ENCODE measurements at regions not wholly inside any gene's neighbourhood (a gene's known extent, or its start where the extent isn't known, plus 50 kb on each side); places are given as distances from the start of the nearest gene placed in this dataset.
A peak's percentile ranks its signal among the peaks of the same experiment; 100 is the strongest.

DNA sequence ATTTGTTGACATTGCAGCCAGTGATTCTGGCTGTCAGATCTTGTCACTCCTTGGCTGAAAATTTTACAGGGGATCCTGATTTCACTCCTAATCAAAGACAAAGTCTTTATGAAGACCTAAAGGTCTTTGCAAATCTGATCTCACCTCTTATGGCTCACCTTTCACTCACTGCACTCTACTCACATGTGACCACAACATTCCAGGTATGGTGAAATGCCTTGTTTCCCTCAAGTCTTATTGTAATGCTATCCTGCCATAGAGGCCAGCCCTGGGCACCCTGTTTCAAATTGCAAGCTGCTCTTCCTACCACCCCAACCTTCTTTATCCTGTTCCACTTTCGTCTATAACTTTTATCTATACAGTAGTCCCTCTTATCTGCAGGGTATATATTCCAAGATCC is 200.1 kb downstream of the NDFIP2 start:
- no peak for DNase-seq

- DNase-seq = no peak
Measured at GRCh38 chr13:79680485-79680884, 199.5 kb downstream of the NDFIP2 start.

- DNase-seq = peak; percentile 8
Measured at GRCh38 chr13:79679334-79679733, 198.4 kb downstream of the NDFIP2 start.

GRCh38 chr13:79678100-79678499 is 197.1 kb downstream of the NDFIP2 start:
- no peak for DNase-seq

DNA sequence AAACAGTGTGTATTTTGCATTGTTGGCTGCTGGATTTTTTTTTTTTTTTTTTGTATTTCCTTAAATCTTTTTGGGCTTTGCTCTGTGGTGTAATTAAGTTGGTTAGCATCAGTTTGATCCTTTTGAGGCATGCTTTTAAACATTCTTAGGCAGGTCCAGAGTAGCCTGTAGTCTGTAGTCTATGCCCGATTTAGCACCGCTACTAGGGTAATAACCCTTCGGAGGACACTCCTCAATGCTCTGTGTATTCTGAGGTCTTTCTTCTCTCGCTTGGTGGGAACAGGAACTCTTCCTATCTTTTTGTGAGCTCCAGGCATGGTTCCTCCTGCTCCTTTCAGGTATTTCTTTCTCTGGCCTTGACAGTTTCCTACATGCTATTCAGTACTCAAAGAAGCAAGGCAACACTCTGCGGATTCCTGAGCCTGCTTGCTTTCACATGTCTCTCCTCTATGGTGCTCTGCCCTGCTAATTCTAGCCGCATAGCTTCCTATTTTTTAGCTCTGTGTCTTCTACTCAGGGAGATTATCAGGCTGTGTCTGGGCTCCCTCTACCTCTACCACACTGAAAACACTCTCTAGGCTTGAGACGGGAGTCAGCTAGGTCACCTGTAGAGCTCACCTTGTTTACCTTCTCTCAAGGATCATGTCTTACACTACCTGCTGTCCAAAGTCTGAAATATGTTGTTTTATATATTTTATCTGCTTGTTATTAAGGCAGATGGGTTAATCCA is 195.1 kb downstream of the NDFIP2 start:
- no peak for DNase-seq

DNA sequence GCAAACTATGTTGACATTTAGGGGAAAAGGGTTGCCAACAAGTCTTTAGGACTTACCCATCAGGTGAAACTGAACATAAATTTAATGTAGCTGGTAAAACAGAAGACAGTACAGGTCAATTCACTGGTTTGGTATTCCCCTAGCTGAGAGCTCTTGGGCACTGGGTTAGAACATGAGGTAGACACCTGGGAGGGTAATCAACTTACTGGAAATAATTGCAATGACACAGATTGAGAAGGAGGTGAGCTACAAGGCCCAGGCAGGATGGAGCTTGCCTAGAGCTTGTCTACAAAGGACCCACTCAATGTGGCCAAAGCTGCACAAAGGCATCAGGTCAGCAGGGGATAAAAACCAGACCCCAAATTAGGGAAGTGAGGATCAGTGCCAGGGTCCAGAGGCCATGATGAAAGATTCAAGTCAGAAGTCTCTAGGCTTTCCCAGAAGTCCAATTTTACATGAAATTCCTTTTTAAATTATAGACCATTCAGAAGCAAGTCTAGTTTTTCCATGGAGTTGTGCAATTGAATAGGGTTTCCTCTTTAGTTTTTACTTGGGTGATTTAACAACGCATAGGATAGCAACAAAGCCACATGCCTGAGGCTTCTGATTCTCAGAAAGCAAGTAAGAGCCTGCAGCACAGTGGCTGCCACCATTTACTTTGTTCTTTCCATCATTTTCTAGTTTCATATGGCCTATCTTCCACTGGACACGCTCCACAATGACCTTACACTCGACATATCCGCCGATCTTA is 194.0 kb downstream of the NDFIP2 start:
- no peak for DNase-seq

DNA sequence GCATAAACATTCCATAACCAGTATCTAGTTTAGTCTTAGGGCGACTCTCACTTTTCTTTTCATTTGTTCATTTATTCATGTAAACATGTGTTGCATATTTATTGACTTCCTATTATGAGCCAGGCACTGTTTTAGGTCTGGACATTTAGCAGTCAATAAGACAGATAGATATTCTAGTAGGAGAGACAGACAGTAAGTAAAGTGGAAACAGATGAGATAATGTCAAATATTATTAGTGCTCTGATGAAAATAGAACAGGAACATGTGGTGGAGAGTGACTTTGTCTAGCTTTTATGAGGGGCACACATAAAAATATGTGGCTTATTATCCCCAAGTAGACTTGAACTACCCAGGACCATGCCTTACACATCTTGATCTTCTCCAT is 193.0 kb downstream of the NDFIP2 start:
- no peak for DNase-seq

DNA sequence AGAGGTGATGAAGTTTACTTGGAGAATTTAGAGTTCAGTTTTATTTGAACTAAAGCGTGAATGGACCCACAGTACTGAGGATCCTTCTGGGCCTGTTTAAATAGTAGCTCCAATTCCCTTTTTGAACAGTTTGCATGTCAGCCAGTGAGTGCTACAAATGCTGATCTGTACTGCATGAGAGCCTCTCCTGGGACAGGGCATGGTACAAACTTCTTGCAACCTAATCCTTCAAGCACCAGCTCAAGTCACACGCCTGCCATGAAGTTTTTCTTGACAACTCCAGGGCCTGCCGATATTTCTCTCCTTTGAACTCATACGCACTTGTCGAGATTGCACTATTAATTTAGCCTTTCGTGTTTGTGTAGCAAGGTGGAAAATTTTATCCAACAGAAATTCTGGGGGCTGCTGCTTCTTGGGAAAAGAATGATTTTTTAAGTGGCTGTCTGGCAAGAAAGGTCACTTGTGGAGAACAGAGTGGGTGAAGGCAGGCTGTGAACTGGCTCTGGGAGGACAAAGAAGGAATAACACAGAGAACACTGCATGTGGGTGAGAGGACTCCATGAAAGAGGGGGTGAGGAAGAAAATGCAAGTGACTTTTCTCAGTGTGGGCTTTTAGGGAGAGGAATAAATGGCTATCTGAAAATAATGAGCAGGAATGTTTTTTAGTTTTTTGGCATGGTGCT is 192.5 kb downstream of the NDFIP2 start:
- DNase-seq = no peak

DNA sequence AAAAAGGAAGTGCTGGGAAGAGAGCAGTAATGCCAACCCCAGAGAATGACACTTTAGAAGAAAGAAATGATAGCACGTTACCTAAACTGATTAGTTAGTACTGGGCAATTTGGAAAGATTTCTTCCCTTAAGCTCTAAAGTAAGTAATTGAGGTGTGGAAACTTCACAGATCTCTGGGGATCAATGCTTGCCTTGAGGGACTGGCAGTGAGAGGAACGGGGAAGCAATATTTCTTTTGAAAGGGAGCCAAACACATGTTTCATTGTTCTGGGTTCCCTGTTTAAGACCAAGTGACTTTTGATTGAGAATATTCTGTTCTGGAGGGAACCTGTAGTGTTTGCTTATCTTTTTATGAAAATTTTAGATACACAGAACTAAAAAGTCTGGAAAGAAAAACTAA is 190.5 kb downstream of the NDFIP2 start:
- no peak for DNase-seq

GRCh38 chr13:79668201-79668752 is 187.3 kb downstream of the NDFIP2 start:
- no peak for DNase-seq

DNA sequence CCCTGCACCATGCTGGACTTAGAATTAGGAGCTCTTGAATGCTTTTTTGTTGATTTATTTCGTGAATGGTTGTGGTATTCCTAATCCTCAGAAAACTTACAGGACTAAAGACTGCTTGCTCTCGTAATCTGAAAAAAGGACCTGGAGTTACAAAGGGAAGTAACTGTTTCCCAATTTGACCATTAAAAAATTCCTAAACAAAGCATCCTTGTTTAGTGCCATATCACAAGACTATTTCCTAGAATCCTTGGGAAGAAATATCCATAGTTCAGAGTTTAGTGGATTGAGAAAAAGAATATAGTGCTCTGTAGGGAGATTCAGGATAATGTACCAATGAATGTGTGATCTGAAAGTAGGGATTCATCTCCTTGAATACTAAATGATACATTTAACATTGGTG is 186.8 kb downstream of the NDFIP2 start:
- DNase-seq = no peak

DNA sequence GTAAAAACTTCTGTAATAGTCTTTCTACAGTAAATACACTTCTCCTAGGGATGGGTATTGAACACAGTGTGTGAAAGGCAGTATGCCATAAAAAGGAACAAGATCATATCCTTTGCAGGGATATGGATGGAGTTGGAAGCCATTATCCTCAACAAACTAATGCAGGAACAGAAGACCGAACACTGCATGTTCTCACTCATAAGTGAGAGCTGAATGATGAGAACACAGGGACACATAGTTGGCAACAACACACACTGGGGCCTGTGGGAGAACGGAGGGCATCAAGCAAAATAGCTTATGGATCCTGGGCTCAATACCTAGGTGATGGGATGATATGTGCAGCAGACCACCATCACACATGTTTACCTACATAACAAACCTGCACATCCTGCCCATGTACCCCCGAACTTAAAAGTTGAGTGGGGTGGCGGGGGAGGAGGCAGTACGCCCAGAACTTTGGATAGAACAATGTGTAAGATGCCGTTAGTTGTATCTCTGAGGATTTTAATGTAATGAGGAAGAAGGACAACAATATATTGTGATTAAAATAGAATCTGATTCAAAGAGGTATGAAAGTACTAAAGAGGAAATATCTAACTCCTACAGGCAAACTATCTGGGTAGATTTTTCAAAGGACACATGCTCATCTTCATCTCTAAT is 183.2 kb downstream of the NDFIP2 start:
- DNase-seq = no peak

GRCh38 chr13:79663435-79663834 is 182.5 kb downstream of the NDFIP2 start:
- DNase-seq = no peak

GRCh38 chr13:79662882-79663281 is 181.9 kb downstream of the NDFIP2 start:
- DNase-seq = no peak

GRCh38 chr13:79660361-79660760 is 179.4 kb downstream of the NDFIP2 start:
- DNase-seq = no peak

DNA sequence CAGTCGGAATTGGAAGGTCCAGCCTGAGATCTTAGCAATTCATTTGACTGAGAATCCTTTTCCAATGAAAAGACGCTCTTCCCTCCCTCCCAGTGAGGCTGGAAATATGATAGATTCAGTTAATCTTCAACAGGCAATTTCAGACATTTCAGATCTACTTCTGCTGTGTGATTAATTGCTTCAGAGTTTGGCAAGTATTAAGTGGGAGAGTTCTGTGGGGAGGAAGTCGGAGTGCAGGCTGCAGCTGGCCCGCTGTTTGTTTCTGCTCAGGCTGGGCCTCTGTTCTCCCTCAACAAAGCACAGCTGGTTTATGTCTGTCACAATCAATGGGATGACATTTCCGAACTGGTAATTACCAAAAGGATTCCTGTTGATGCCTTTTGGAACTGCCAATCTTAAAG is 178.2 kb downstream of the NDFIP2 start:
- no peak for DNase-seq

GRCh38 chr13:79658333-79658975 is 177.5 kb downstream of the NDFIP2 start:
- no peak for DNase-seq

GRCh38 chr13:79655509-79655908 is 174.6 kb downstream of the NDFIP2 start:
- DNase-seq = no peak

GRCh38 chr13:79654520-79654919 is 173.6 kb downstream of the NDFIP2 start:
- no peak for DNase-seq

- no peak for DNase-seq
Measured at GRCh38 chr13:79650688-79651087, 169.7 kb downstream of the NDFIP2 start.

DNA sequence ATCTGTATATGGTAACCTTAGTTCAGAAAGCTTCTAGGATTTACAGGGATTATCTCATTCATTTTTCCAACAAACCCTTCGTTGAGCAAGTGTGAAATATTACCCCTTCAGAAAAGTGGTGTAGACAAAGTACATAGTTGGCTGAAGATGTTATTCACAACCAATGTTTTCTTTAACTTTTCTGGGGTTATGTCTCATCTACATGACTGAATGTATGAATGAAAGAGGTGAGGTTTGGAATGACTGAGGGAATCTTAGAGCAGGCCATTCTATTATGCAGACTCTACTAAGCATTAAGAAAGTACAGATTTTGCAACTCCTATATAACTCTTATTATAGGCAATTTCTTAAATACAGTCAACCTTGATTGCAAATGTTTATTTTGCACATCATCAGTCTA is 167.2 kb downstream of the NDFIP2 start:
- no peak for DNase-seq

DNA sequence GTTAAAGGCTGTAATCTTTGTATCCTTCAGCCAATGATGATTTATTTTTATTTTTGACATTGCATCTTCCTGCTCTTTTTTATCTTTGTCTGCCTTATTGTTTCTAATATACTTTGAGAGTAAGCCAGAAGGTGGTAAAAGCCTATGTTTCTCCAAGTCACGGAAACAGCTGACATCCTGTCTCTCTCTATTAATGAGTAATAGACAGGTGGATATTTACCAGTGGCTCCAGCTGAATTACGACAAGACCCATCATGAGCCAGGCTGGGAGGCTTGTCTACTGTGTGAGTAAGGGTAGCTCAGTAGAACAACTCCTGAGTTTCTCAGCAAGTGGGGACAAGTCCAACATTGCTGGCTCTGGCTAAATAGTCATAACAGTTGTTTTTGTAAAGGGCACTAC is 166.6 kb downstream of the NDFIP2 start:
- DNase-seq = no peak

- no peak for DNase-seq
Measured at GRCh38 chr13:79646880-79647279, 165.9 kb downstream of the NDFIP2 start.
